ENCODE measurements at regions not wholly inside any gene's neighbourhood (a gene's known extent, or its start where the extent isn't known, plus 50 kb on each side); places are given as distances from the start of the nearest gene placed in this dataset.
"Not testable (repeated sequence)": the region's sequence is repeated elsewhere in the genome, so short reads cannot be mapped to it uniquely, and the experiment has no call there.

GRCh38 chr13:44305917-44306370, 67.7 kb upstream of the SERP2 start:
- DNase-seq (ENCODE audit: low spot score) = no peak

- no peak for DNase-seq (ENCODE audit: low spot score)
Measured at GRCh38 chr13:44306371-44307192, 67.0 kb upstream of the SERP2 start.

- DNase-seq (ENCODE audit: low spot score) = no peak
Measured at GRCh38 chr13:44307255-44307654, 66.4 kb upstream of the SERP2 start.

GRCh38 chr13:44307844-44308243, 65.8 kb upstream of the SERP2 start:
- DNase-seq (ENCODE audit: low spot score) = no peak

GRCh38 chr13:44308352-44308751, 65.3 kb upstream of the SERP2 start:
- DNase-seq (ENCODE audit: low spot score) = no peak

- no peak for DNase-seq (ENCODE audit: low spot score)
Measured at GRCh38 chr13:44309794-44310757, 63.5 kb upstream of the SERP2 start.

- DNase-seq (ENCODE audit: low spot score) = no peak
Measured at GRCh38 chr13:44311011-44311780, 62.4 kb upstream of the SERP2 start.

GRCh38 chr13:44312131-44312530, 61.5 kb upstream of the SERP2 start:
- no peak for DNase-seq (ENCODE audit: low spot score)

- DNase-seq (ENCODE audit: low spot score) = no peak
Measured at GRCh38 chr13:44312834-44313551, 60.6 kb upstream of the SERP2 start.

GRCh38 chr13:44313674-44314073, 60.0 kb upstream of the SERP2 start:
- DNase-seq (ENCODE audit: low spot score) = no peak

GRCh38 chr13:44314160-44314559, 59.5 kb upstream of the SERP2 start:
- DNase-seq (ENCODE audit: low spot score) = not testable (repeated sequence)

- DNase-seq (ENCODE audit: low spot score) = no peak
Measured at GRCh38 chr13:44317752-44318151, 55.9 kb upstream of the SERP2 start.

- no peak for DNase-seq (ENCODE audit: low spot score)
Measured at GRCh38 chr13:44318161-44318560, 55.5 kb upstream of the SERP2 start.

- no peak for DNase-seq (ENCODE audit: low spot score)
Measured at GRCh38 chr13:44320611-44321010, 53.0 kb upstream of the SERP2 start.

GRCh38 chr13:44321961-44322360, 51.7 kb upstream of the SERP2 start:
- no peak for DNase-seq (ENCODE audit: low spot score)

GRCh38 chr13:44322928-44323327, 50.7 kb upstream of the SERP2 start:
- no peak for DNase-seq (ENCODE audit: low spot score)

- DNase-seq (ENCODE audit: low spot score) = no peak
Measured at GRCh38 chr13:44323754-44324153, 49.9 kb upstream of the SERP2 start.
